ENCODE measurements at regions not wholly inside any gene's neighbourhood (a gene's known extent, or its start where the extent isn't known, plus 50 kb on each side); places are given as distances from the start of the nearest gene placed in this dataset.

DNA sequence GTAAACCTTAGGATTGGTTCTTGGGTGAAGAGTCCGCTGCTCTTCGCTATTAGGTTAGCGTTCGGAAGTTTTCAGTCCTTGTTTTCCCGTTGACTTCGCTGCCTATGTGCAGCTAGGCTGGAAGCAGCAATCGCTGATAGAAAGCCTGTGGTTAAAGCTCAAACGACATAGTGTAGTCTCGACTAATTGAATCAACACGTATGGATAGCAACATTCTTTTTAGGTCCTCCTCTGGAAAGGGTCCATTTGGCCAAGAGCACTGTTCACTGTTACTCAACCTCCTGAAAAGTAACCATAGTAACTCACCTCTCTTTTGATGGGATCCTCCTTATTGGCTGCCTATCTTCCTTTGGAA lies 355.5 kb downstream of the SNAPC1 start:
- TF ChIP-seq FOXA1 (IDR thresholded peaks at IDR 0.05), result no peak
- no peak for TF ChIP-seq SUZ12 (IDR thresholded peaks at IDR 0.05)
- no peak for TF ChIP-seq SP1 (IDR thresholded peaks at IDR 0.05)
- no peak for TF ChIP-seq CTBP1 (IDR thresholded peaks at IDR 0.05; ENCODE audit: borderline replicate concordance)
- TF ChIP-seq FOXK2 (IDR thresholded peaks at IDR 0.05), result no peak
- no peak for TF ChIP-seq TARDBP (IDR thresholded peaks at IDR 0.05)
- TF ChIP-seq NFRKB (IDR thresholded peaks at IDR 0.05), result no peak
- TF ChIP-seq HDGF (IDR thresholded peaks at IDR 0.05; ENCODE audit: borderline replicate concordance), result no peak
- TF ChIP-seq FOXM1 (IDR thresholded peaks at IDR 0.05; ENCODE audit: borderline replicate concordance), result no peak
- TF ChIP-seq ELF4 (IDR thresholded peaks at IDR 0.05), result no peak

Data from HEK293T (cell line).